Fibroblast of lung (primary cell): ENCODE measurements at regions not wholly inside any gene's neighbourhood (a gene's known extent, or its start where the extent isn't known, plus 50 kb on each side); places are given as distances from the start of the nearest gene placed in this dataset.

Experiments
- DNase-seq, 2 donors: peaks; one replicate each; pipeline versions ENCODE4 v3.0.0 to v3.0.0-alpha.2; 2010; ENCODE audit warnings: low read depth in 2 of 2
- H2AFZ ChIP-seq: 2 replicates; pipeline ENCODE4 v1.5.1; 2012; ENCODE audit warnings: low read length, control low read depth, inconsistent platforms
- H3K27ac ChIP-seq: 2 replicates; pipeline ENCODE4 v1.5.1; 2011; ENCODE audit warnings: low read length, control low read depth; ENCODE audit not compliant: insufficient read depth
- H3K27me3 ChIP-seq: 2 replicates; pipeline ENCODE4 v1.5.1; 2011; ENCODE audit warnings: mild to moderate bottlenecking, low read length; ENCODE audit not compliant: control insufficient read depth, insufficient read depth
- H3K36me3 ChIP-seq: 2 replicates; pipeline ENCODE4 v1.5.1; 2011; ENCODE audit warnings: low read length; ENCODE audit not compliant: control insufficient read depth, insufficient read depth
- H3K4me1 ChIP-seq: 2 replicates; pipeline ENCODE4 v1.5.1; 2011; ENCODE audit warnings: low read length; ENCODE audit not compliant: control insufficient read depth, insufficient read depth; ENCODE audit errors: extremely low read depth
- H3K4me2 ChIP-seq: 2 replicates; pipeline ENCODE4 v1.5.1; 2011; ENCODE audit warnings: low read length, control low read depth; ENCODE audit not compliant: insufficient read depth; ENCODE audit errors: extremely low read depth
- H3K4me3 ChIP-seq, 4 experiments: fragments of 200-600 bp in 1 of 4; sonication (generic) in 1 of 4; replicated peaks in 1 of 4; 2 replicates each; pipeline ENCODE4 v1.5.1; 2011 to 2016; ENCODE audit warnings: low read length in 4 of 4, low read depth in 3 of 4, mild to moderate bottlenecking in 3 of 4, control low read depth in 2 of 4, inconsistent platforms in 1 of 4, mixed read lengths in 1 of 4; ENCODE audit not compliant: insufficient read depth in 1 of 4; ENCODE audit errors: control extremely low read depth in 1 of 4
- H3K79me2 ChIP-seq: 2 replicates; pipeline ENCODE4 v1.5.1; 2012; ENCODE audit warnings: mild to moderate bottlenecking, low read length, inconsistent platforms; ENCODE audit not compliant: control insufficient read depth, insufficient read depth
- H3K9ac ChIP-seq: 2 replicates; pipeline ENCODE4 v1.5.1; 2011; ENCODE audit warnings: mild to moderate bottlenecking, low read length, control low read depth; ENCODE audit not compliant: insufficient read depth
- H3K9me3 ChIP-seq: 2 replicates; pipeline ENCODE4 v1.5.1; 2012; ENCODE audit warnings: low read depth, low read length; ENCODE audit not compliant: control insufficient read depth, insufficient read depth
- H4K20me1 ChIP-seq: 2 replicates; pipeline ENCODE4 v1.5.1; 2011; ENCODE audit warnings: low read length; ENCODE audit not compliant: control insufficient read depth, insufficient read depth; ENCODE audit errors: extremely low read depth
- CTCF ChIP-seq, 2 donors: IDR thresholded peaks in 1 of 2; conservative IDR thresholded peaks in 1 of 2; 1 replicate in 1 of 2; 2 replicates in 1 of 2; pipeline ENCODE4 v1.5.1; 2011 to 2012; ENCODE audit warnings: low read length in 2 of 2, control low read depth in 1 of 2, inconsistent platforms in 1 of 2, low read depth in 1 of 2, mild to moderate bottlenecking in 1 of 2
- EZH2 ChIP-seq: IDR thresholded peaks from 2 replicates; pipeline ENCODE4 v1.5.1; 2012; ENCODE audit warnings: low read length, control low read depth, mild to moderate bottlenecking; ENCODE audit errors: missing control alignments

GRCh38 chr11:28887681-28888080 is 779.5 kb downstream of the METTL15 start:
- TF ChIP-seq CTCF (conservative IDR thresholded peaks at IDR 0.05 in 1 of 2, IDR thresholded peaks at IDR 0.05 in 1 of 2; ENCODE audit: low read depth in 1 of 2, low read length in 2 of 2) (no peak), EZH2 (no peak)
- peak in 1 of 2 donors; percentile 1 for DNase-seq

GRCh38 chr11:28879869-28880268 is 771.7 kb downstream of the METTL15 start:
- Histone ChIP-seq H3K4me1 (no peaks in the 10 kb centered on the region), H3K27me3 (no peaks in the 10 kb centered on the region), H2AFZ (no peak overlapping the region), H3K27ac (no peak overlapping the region), H4K20me1 (no peaks in the 10 kb centered on the region), H3K4me3 (no peak overlapping the region), H3K79me2 (no peaks in the 10 kb centered on the region), H3K9ac (no peak overlapping the region), H3K9me3 (no peaks in the 10 kb centered on the region), H3K36me3 (no peaks in the 10 kb centered on the region), H3K4me2 (no peak overlapping the region)
- no peak for TF ChIP-seq EZH2
- TF ChIP-seq CTCF (conservative IDR thresholded peaks at IDR 0.05 in 1 of 2, IDR thresholded peaks at IDR 0.05 in 1 of 2; ENCODE audit: low read depth in 1 of 2, low read length in 2 of 2) = no peak
- DNase-seq = no peak

More at GRCh38 chr11:28887681-28888080, 779.5 kb downstream of the METTL15 start:
- Histone ChIP-seq H3K4me2 (no peak overlapping the region), H3K36me3 (no peaks in the 10 kb centered on the region), H3K27me3 (no peaks in the 10 kb centered on the region), H4K20me1 (no peaks in the 10 kb centered on the region), H3K27ac (no peak overlapping the region), H2AFZ (no peak overlapping the region), H3K9ac (no peak overlapping the region), H3K4me1 (no peaks in the 10 kb centered on the region), H3K4me3 (no peak overlapping the region), H3K9me3 (no peaks in the 10 kb centered on the region), H3K79me2 (no peaks in the 10 kb centered on the region)

- Histone ChIP-seq H3K27me3 (no peaks in the 10 kb centered on the region), H3K79me2 (no peaks in the 10 kb centered on the region), H2AFZ (no peak overlapping the region), H3K4me3 (no peak overlapping the region), H4K20me1 (no peaks in the 10 kb centered on the region), H3K9ac (no peak overlapping the region), H3K4me1 (no peaks in the 10 kb centered on the region), H3K9me3 (no peaks in the 10 kb centered on the region), H3K27ac (no peak overlapping the region), H3K36me3 (no peaks in the 10 kb centered on the region), H3K4me2 (no peak overlapping the region)
- TF ChIP-seq EZH2 (no peak), CTCF (conservative IDR thresholded peaks at IDR 0.05 in 1 of 2, IDR thresholded peaks at IDR 0.05 in 1 of 2; ENCODE audit: low read depth in 1 of 2, low read length in 2 of 2) (no peak)
- peak in 1 of 2 donors; percentile 4 for DNase-seq
These were observed 769.8 kb downstream of the METTL15 start for GRCh38 chr11:28878025-28878424.
